IMR-90 (cell line): ENCODE measurements at regions not wholly inside any gene's neighbourhood (a gene's known extent, or its start where the extent isn't known, plus 50 kb on each side); places are given as distances from the start of the nearest gene placed in this dataset.

Source experiments
- ATAC-seq: fragments of 200-7000 bp; cut with Tn5 transposase; 2 replicates; pipeline ENCODE4 v1.9.1; 2020; ENCODE audit warnings: low read depth, mild to moderate bottlenecking, moderate library complexity
- BruUV-seq: library from RNA; stranded (reverse); fragments of 400-500 nt; replicated peaks from 2 replicates; lab custom pipeline; 2021; lab: Mats Ljungman, UMichigan
- CTCF ChIA-PET: fragments of 300-600 bp; formaldehyde crosslinking; extraction: SDS; loops from one replicate; lab custom pipeline; 2021; ENCODE audit warnings: antibody characterized with exemption; lab: Yijun Ruan, JAX
- POLR2A ChIA-PET: fragments of 300-600 bp; sonication (Branson Sonifier 250); formaldehyde crosslinking; loops from one replicate; lab custom pipeline; 2022; ENCODE audit warnings: antibody characterized with exemption; ENCODE audit not compliant: unreplicated experiment; lab: Charles Lee
- DNase-seq: peaks from one replicate; pipeline ENCODE4 v3.0.0; 2013
- H2AFZ ChIP-seq: replicated peaks from 2 replicates; pipeline ENCODE3; 2013; ENCODE audit warnings: low read length, mild to moderate bottlenecking; ENCODE audit not compliant: poor library complexity
- H2AK5ac ChIP-seq: 2 replicates; pipeline ENCODE4 v1.6.1; 2013; ENCODE audit warnings: low read depth, low read length, inconsistent platforms
- H2AK9ac ChIP-seq: replicated peaks from 2 replicates; pipeline ENCODE3; 2013; ENCODE audit warnings: mild to moderate bottlenecking, low read depth, low read length, moderate library complexity; ENCODE audit not compliant: poor library complexity
- H2BK120ac ChIP-seq: 2 replicates; pipeline ENCODE4 v1.6.1; 2013; ENCODE audit warnings: low read depth, low read length, inconsistent platforms
- H2BK15ac ChIP-seq: 3 replicates; pipeline ENCODE4 v1.6.1; 2013; ENCODE audit warnings: low read depth, low read length, inconsistent platforms
- H2BK20ac ChIP-seq: 2 replicates; pipeline ENCODE4 v1.6.1; 2013; ENCODE audit warnings: low read depth, mild to moderate bottlenecking, inconsistent platforms, low read length, moderate library complexity
- H2BK5ac ChIP-seq: 2 replicates; pipeline ENCODE4 v1.6.1; 2013; ENCODE audit warnings: mild to moderate bottlenecking, low read depth, low read length, inconsistent platforms; ENCODE audit not compliant: poor library complexity, severe bottlenecking
- H3K14ac ChIP-seq: replicated peaks from 2 replicates; pipeline ENCODE4 v1.6.1; 2013; ENCODE audit warnings: low read depth, low read length, inconsistent platforms
- H3K18ac ChIP-seq: 2 replicates; pipeline ENCODE4 v1.6.1; 2013; ENCODE audit warnings: low read depth, low read length, control low read depth
- H3K23ac ChIP-seq: 2 replicates; pipeline ENCODE4 v1.6.1; 2013; ENCODE audit warnings: low read depth, low read length, inconsistent platforms
- H3K27ac ChIP-seq: 2 replicates; pipeline ENCODE4 v1.5.1; 2013; ENCODE audit warnings: mild to moderate bottlenecking, control low read depth, low read length; ENCODE audit not compliant: insufficient read depth
- H3K27me3 ChIP-seq: 2 replicates; pipeline ENCODE4 v1.6.1; 2013; ENCODE audit warnings: low read length; ENCODE audit not compliant: control insufficient read depth, insufficient read depth
- H3K36me3 ChIP-seq: 2 replicates; pipeline ENCODE4 v1.6.1; 2013; ENCODE audit warnings: low read length, mixed read lengths; ENCODE audit not compliant: control insufficient read depth, insufficient read depth
- H3K4ac ChIP-seq: 2 replicates; pipeline ENCODE4 v1.6.1; 2013; ENCODE audit warnings: low read depth, low read length, inconsistent platforms
- H3K4me1 ChIP-seq: 2 replicates; pipeline ENCODE4 v1.6.1; 2013; ENCODE audit warnings: low read length, mixed read lengths; ENCODE audit not compliant: control insufficient read depth, insufficient read depth
- H3K4me2 ChIP-seq: 2 replicates; pipeline ENCODE4 v1.6.1; 2013; ENCODE audit warnings: low read depth, mild to moderate bottlenecking, control low read depth, low read length, moderate library complexity
- H3K4me3 ChIP-seq: 2 replicates; pipeline ENCODE4 v1.5.1; 2013; ENCODE audit warnings: low read depth, mild to moderate bottlenecking, control low read depth, low read length, moderate library complexity; ENCODE audit not compliant: insufficient read depth
- H3K56ac ChIP-seq: 2 replicates; pipeline ENCODE4 v1.6.1; 2013; ENCODE audit warnings: low read length, inconsistent platforms; ENCODE audit not compliant: insufficient read depth; ENCODE audit errors: extremely low read depth
- H3K79me1 ChIP-seq, 2 experiments: 2 replicates each; pipeline ENCODE4 v1.6.1; 2013; ENCODE audit warnings: low read length in 2 of 2, inconsistent platforms in 1 of 2, low read depth in 1 of 2
- H3K9ac ChIP-seq: 2 replicates; pipeline ENCODE4 v1.6.1; 2013; ENCODE audit warnings: low read depth, low read length, control low read depth
- H3K9me1 ChIP-seq: 2 replicates; pipeline ENCODE4 v1.6.1; 2013; ENCODE audit warnings: low read length, inconsistent platforms; ENCODE audit not compliant: insufficient read depth
- H3K9me3 ChIP-seq: 2 replicates; pipeline ENCODE4 v1.6.1; 2013; ENCODE audit warnings: low read length; ENCODE audit not compliant: control insufficient read depth, insufficient read depth
- H4K20me1 ChIP-seq: 2 replicates; pipeline ENCODE4 v1.6.1; 2013; ENCODE audit warnings: low read length, inconsistent platforms; ENCODE audit not compliant: insufficient read depth
- H4K5ac ChIP-seq: 2 replicates; pipeline ENCODE4 v1.6.1; 2013; ENCODE audit warnings: mild to moderate bottlenecking, low read depth, low read length, control low read depth
- H4K8ac ChIP-seq, 2 experiments: 2 replicates each; pipeline ENCODE4 v1.6.1; 2013; ENCODE audit warnings: low read depth in 2 of 2, low read length in 2 of 2, control low read depth in 1 of 2, inconsistent platforms in 1 of 2
- H4K91ac ChIP-seq: 2 replicates; pipeline ENCODE4 v1.6.1; 2013; ENCODE audit warnings: low read depth, low read length, inconsistent platforms; ENCODE audit not compliant: insufficient read depth
- BHLHE40 ChIP-seq: fragments of 150-350 bp; IDR thresholded peaks from 2 replicates; pipeline ENCODE4 v1.6.1; 2016; ENCODE audit warnings: mild to moderate bottlenecking, low read depth, low read length
- CEBPB ChIP-seq: IDR thresholded peaks from 2 replicates; pipeline ENCODE4 v1.6.1; 2012; ENCODE audit warnings: low read depth, low read length, improper control_type of control experiment
- CHD1 ChIP-seq: IDR thresholded peaks from 2 replicates; pipeline ENCODE4 v1.6.1; 2012; ENCODE audit warnings: low read depth, low read length, improper control_type of control experiment
- FOS ChIP-seq: fragments of 150-350 bp; IDR thresholded peaks from 2 replicates; pipeline ENCODE4 v1.6.1; 2016; ENCODE audit warnings: low read depth, low read length
- MAFK ChIP-seq: IDR thresholded peaks from 2 replicates; pipeline ENCODE4 v1.6.1; 2012; ENCODE audit warnings: low read depth, low read length, improper control_type of control experiment
- MAZ ChIP-seq: IDR thresholded peaks from 2 replicates; pipeline ENCODE4 v1.6.1; 2012; ENCODE audit warnings: low read depth, mild to moderate bottlenecking, low read length, improper control_type of control experiment, moderate library complexity, borderline replicate concordance
- MXI1 ChIP-seq: IDR thresholded peaks from 2 replicates; pipeline ENCODE4 v1.6.1; 2012; ENCODE audit warnings: low read depth, mild to moderate bottlenecking, low read length, moderate library complexity, borderline replicate concordance
- POLR2A ChIP-seq: IDR thresholded peaks from 2 replicates; pipeline ENCODE4 v1.6.1; 2012; ENCODE audit warnings: mild to moderate bottlenecking, low read depth, low read length
- RFX5 ChIP-seq: IDR thresholded peaks from 2 replicates; pipeline ENCODE4 v1.8.0; 2012; ENCODE audit warnings: low read depth, mild to moderate bottlenecking, low read length, moderate library complexity
- WGBS, 2 experiments: methylation state at CpG; one replicate each; pipeline versions ENCODE4 v1.1.5 to v1.1.7; 2013; ENCODE audit warnings: missing lambda C conversion rate in 2 of 2; ENCODE audit not compliant: insufficient read length in 1 of 2; ENCODE audit errors: extremely low coverage in 2 of 2; 5-methylcytosine and 5-hydroxymethylcytosine counted together
- dilution Hi-C: fragments of 300-500 bp; cut with HindIII; formaldehyde crosslinking; loops from one replicate; pipeline ENCODE4 v1.14.3; 2018; ENCODE audit warnings: low sequenced_read_pairs; ENCODE audit not compliant: unreplicated experiment
- in situ Hi-C: fragments of 300-500 bp; cut with MboI; formaldehyde crosslinking; loops from 3 replicates; pipeline ENCODE4 v1.14.3; 2019; ENCODE audit warnings: low sequenced_read_pairs, inconsistent platforms, mixed read lengths
- intact Hi-C: fragments of 100-400 bp; cut with micrococcal nuclease; formaldehyde crosslinking; loops from 2 replicates; pipeline ENCODE4 v1.10.0; 2022
- TF ChIP-seq, protein P1 (sequence below): conservative IDR thresholded peaks from 2 replicates; pipeline ENCODE4 v1.5.1; 2012; ENCODE audit warnings: mild to moderate bottlenecking, low read depth, low read length, improper control_type of control experiment
- TF ChIP-seq, protein P2 (sequence below): fragments of 150-350 bp; IDR thresholded peaks from 2 replicates; pipeline ENCODE4 v1.6.1; 2017; ENCODE audit warnings: mild to moderate bottlenecking, antibody characterized with exemption, low read length, low read depth

GRCh38 chr11:92347454-92347853, 122.8 kb downstream of the FAT3 start:
- no CpG with 5 or more reads among the region's 1 CpG for WGBS, 2 experiments
- CTCF ChIA-PET, result interaction anchor here (0.7 kb wide), 1 partner anchor 428 kb away, joined by 4 read pairs; no protein-coding TSS in a partner anchor
- Histone ChIP-seq H3K14ac (no peak overlapping the region), H3K9ac (no peak overlapping the region), H2BK120ac (no peak overlapping the region), H3K4me1 (no peaks in the 10 kb centered on the region), H3K9me1 (no peaks in the 10 kb centered on the region), H3K18ac (no peak overlapping the region), H4K91ac (no peak overlapping the region), H4K8ac (no peak overlapping the region), H3K36me3 (no peaks in the 10 kb centered on the region), H2AK9ac (no peak overlapping the region), H3K27me3 (no peaks in the 10 kb centered on the region), H3K9me3 (no peaks in the 10 kb centered on the region), H2AFZ (no peak overlapping the region), H3K23ac (no peak overlapping the region), H3K4ac (no peak overlapping the region), H3K79me1 (no peaks in the 10 kb centered on the region), H3K27ac (no peak overlapping the region), H3K56ac (no peak overlapping the region), H2BK20ac (no peak overlapping the region), H3K4me3 (no peak overlapping the region), H2BK15ac (no peak overlapping the region), H2AK5ac (no peak overlapping the region), H2BK5ac (no peak overlapping the region), H4K20me1 (no peaks in the 10 kb centered on the region), H4K5ac (no peak overlapping the region), H3K4me2 (no peak overlapping the region)
- in situ Hi-C loops, result no loop called here
- POLR2A ChIA-PET, result no interaction called here
- BruUV-seq, result no TSS peak
- no peak for TF ChIP-seq MXI1
- TF ChIP-seq CEBPB, result no peak
- TF ChIP-seq CHD1, result no peak
- TF ChIP-seq RFX5, result no peak
- no peak for TF ChIP-seq BHLHE40
- no peak for TF ChIP-seq MAZ
- no peak for TF ChIP-seq FOS
- TF ChIP-seq POLR2A, result no peak
- no peak for TF ChIP-seq MAFK
- TF ChIP-seq, protein P1, sequence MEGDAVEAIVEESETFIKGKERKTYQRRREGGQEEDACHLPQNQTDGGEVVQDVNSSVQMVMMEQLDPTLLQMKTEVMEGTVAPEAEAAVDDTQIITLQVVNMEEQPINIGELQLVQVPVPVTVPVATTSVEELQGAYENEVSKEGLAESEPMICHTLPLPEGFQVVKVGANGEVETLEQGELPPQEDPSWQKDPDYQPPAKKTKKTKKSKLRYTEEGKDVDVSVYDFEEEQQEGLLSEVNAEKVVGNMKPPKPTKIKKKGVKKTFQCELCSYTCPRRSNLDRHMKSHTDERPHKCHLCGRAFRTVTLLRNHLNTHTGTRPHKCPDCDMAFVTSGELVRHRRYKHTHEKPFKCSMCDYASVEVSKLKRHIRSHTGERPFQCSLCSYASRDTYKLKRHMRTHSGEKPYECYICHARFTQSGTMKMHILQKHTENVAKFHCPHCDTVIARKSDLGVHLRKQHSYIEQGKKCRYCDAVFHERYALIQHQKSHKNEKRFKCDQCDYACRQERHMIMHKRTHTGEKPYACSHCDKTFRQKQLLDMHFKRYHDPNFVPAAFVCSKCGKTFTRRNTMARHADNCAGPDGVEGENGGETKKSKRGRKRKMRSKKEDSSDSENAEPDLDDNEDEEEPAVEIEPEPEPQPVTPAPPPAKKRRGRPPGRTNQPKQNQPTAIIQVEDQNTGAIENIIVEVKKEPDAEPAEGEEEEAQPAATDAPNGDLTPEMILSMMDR, result no peak
- TF ChIP-seq, protein P2, sequence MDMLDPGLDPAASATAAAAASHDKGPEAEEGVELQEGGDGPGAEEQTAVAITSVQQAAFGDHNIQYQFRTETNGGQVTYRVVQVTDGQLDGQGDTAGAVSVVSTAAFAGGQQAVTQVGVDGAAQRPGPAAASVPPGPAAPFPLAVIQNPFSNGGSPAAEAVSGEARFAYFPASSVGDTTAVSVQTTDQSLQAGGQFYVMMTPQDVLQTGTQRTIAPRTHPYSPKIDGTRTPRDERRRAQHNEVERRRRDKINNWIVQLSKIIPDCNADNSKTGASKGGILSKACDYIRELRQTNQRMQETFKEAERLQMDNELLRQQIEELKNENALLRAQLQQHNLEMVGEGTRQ, result no peak
- intact Hi-C loops, result no loop called here
- DNase-seq, result no peak
- ATAC-seq, result no peak
- dilution Hi-C loops, result no loop called here
